Nephron progenitor cell (in vitro differentiated cells): ENCODE measurements at regions not wholly inside any gene's neighbourhood (a gene's known extent, or its start where the extent isn't known, plus 50 kb on each side); places are given as distances from the start of the nearest gene placed in this dataset.

Experiments
- DNase-seq: peaks from one replicate; pipeline ENCODE4 v3.0.0; 2021
- H3K27ac Mint-ChIP-seq: 2 replicates; pipeline ENCODE4 v1.8.0; 2021; ENCODE audit warnings: mild to moderate bottlenecking, moderate library complexity, mixed read lengths
- H3K27me3 Mint-ChIP-seq: 2 replicates; pipeline ENCODE4 v1.8.0; 2021; ENCODE audit warnings: mild to moderate bottlenecking, low read depth, mixed read lengths; ENCODE audit not compliant: poor library complexity
- H3K36me3 Mint-ChIP-seq: 2 replicates; pipeline ENCODE4 v1.8.0; 2021; ENCODE audit warnings: low read depth, mixed read lengths
- H3K4me1 Mint-ChIP-seq: 2 replicates; pipeline ENCODE4 v1.8.0; 2021; ENCODE audit warnings: mixed read lengths
- H3K4me3 Mint-ChIP-seq: 2 replicates; pipeline ENCODE4 v1.8.0; 2021; ENCODE audit warnings: mild to moderate bottlenecking, moderate library complexity, mixed read lengths
- H3K9me3 Mint-ChIP-seq: 2 replicates; pipeline ENCODE4 v1.8.0; 2021; ENCODE audit warnings: mild to moderate bottlenecking, moderate library complexity, mixed read lengths
- TF ChIP-seq, protein P1 (sequence below): fragments of 200-600 bp; sonication (generic); IDR thresholded peaks from 2 replicates; pipeline ENCODE4 v1.5.0; 2021; ENCODE audit warnings: antibody characterized with exemption

DNA sequence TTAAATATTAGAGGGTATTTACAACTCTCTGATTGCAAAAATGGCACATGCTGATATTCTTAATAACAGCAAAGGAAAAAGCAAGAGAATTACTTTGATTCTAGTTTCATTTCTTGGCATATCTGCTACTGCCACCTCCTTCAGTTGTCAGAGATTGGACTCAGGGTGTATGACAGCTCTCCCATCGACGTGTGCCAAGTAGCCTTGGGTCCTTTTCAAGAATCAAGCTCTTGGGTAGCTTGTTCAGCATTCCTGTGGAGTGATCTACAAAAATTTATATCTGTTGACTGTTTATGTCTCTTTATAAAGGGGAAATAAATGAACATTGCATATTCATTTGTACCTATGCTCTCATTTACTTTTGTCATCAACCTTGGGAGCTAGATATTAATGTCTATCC is 315.6 kb downstream of the PRR16 start:
- Mint-ChIP-seq H3K4me1 (no peaks in the 10 kb centered on the region), H3K36me3 (no peaks in the 10 kb centered on the region), H3K27ac (no peak overlapping the region), H3K4me3 (no peak overlapping the region), H3K27me3 (no peaks in the 10 kb centered on the region), H3K9me3 (no peaks in the 10 kb centered on the region)
- TF ChIP-seq, protein P1, sequence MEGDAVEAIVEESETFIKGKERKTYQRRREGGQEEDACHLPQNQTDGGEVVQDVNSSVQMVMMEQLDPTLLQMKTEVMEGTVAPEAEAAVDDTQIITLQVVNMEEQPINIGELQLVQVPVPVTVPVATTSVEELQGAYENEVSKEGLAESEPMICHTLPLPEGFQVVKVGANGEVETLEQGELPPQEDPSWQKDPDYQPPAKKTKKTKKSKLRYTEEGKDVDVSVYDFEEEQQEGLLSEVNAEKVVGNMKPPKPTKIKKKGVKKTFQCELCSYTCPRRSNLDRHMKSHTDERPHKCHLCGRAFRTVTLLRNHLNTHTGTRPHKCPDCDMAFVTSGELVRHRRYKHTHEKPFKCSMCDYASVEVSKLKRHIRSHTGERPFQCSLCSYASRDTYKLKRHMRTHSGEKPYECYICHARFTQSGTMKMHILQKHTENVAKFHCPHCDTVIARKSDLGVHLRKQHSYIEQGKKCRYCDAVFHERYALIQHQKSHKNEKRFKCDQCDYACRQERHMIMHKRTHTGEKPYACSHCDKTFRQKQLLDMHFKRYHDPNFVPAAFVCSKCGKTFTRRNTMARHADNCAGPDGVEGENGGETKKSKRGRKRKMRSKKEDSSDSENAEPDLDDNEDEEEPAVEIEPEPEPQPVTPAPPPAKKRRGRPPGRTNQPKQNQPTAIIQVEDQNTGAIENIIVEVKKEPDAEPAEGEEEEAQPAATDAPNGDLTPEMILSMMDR, result no peak
- no peak for DNase-seq

DNA sequence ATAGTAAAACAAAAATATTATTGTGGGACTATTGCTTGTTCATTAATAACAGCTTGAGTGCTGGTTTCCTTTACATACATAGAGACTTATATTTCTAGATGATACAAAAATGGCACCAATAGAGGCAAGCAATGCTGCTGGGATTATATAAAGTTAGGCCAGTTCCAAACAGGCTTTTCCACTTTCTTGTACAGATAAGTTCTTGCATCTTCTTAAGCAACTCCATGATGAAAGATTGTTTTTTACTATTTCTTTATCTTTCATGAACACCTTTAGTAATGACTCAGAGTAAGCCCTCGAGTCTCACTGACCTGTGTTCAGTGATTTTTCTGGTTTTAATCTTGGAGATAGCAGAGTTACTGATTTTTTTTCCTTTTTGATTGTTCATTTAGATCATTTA is 324.4 kb downstream of the PRR16 start:
- H3K4me3 Mint-ChIP-seq, result no peak overlapping the region
- H3K9me3 Mint-ChIP-seq, result no peaks in the 10 kb centered on the region
- no peaks in the 10 kb centered on the region for H3K27me3 Mint-ChIP-seq
- no peak overlapping the region for H3K27ac Mint-ChIP-seq
- no peak for DNase-seq
- H3K4me1 Mint-ChIP-seq, result peaks cover 7% of the 10 kb centered on the region
- no peaks in the 10 kb centered on the region for H3K36me3 Mint-ChIP-seq
- TF ChIP-seq, protein P1, result no peak

GRCh38 chr5:120789918-120790317 is 325.8 kb downstream of the PRR16 start:
- Mint-ChIP-seq H3K27me3 (no peaks in the 10 kb centered on the region), H3K27ac (peak overlapping the region; percentile 77), H3K9me3 (no peaks in the 10 kb centered on the region), H3K4me3 (no peak overlapping the region), H3K4me1 (peaks cover 7% of the 10 kb centered on the region), H3K36me3 (no peaks in the 10 kb centered on the region)
- TF ChIP-seq, protein P1, result no peak
- no peak for DNase-seq

GRCh38 chr5:120790339-120790738 is 326.2 kb downstream of the PRR16 start:
- DNase-seq, result no peak
- TF ChIP-seq, protein P1, result no peak
- H3K9me3 Mint-ChIP-seq, result no peaks in the 10 kb centered on the region
- H3K36me3 Mint-ChIP-seq, result no peaks in the 10 kb centered on the region
- H3K27me3 Mint-ChIP-seq, result no peaks in the 10 kb centered on the region
- no peak overlapping the region for H3K27ac Mint-ChIP-seq
- H3K4me1 Mint-ChIP-seq, result peaks cover 7% of the 10 kb centered on the region
- H3K4me3 Mint-ChIP-seq, result no peak overlapping the region

DNA sequence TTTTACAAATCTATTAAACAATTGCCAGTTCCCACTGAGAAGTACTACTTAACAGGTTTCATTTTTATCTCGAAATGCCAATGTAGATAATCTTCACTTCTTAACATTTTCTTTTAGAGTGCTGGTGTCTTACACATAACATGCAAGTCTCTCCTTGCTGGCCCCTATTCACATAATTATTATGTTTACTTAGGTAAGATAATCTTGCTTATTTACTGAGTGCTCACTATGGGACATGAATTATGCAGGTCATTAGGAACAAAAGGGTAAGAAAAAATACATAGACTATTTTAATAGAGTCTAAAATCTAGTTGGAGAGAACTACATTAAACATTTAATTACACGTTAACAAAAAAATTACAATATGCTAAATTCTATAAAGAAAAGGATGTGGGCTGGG is 328.4 kb downstream of the PRR16 start:
- Mint-ChIP-seq H3K36me3 (no peaks in the 10 kb centered on the region), H3K4me3 (no peak overlapping the region), H3K9me3 (no peaks in the 10 kb centered on the region), H3K4me1 (peaks cover 7% of the 10 kb centered on the region), H3K27me3 (no peaks in the 10 kb centered on the region), H3K27ac (no peak overlapping the region)
- DNase-seq, result no peak
- TF ChIP-seq, protein P1, result no peak

DNA sequence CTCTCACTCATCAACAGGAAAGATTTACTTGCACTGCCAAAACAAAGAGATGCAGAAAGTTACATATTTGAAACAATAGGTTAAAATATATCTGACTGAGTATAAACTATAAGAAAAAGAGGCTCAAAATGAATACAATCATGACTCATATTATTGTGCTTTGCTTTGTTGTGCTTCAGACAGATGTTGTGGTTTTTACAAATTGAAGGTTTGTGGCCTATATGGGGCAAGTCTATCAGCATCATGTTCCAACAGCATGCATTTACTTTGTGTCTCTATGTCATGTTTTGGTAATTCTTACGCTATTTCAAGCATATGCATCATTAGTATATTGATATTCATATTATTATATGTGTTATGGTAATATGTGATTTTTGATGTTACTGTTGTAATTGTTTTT is 330.0 kb downstream of the PRR16 start:
- Mint-ChIP-seq H3K27ac (no peak overlapping the region), H3K4me3 (no peak overlapping the region), H3K9me3 (no peaks in the 10 kb centered on the region), H3K27me3 (no peaks in the 10 kb centered on the region), H3K36me3 (no peaks in the 10 kb centered on the region), H3K4me1 (peaks cover 7% of the 10 kb centered on the region)
- no peak for DNase-seq
- TF ChIP-seq, protein P1, result no peak
